ENCODE measurements at regions not wholly inside any gene's neighbourhood (a gene's known extent, or its start where the extent isn't known, plus 50 kb on each side); places are given as distances from the start of the nearest gene placed in this dataset.
"Not testable (repeated sequence)": the region's sequence is repeated elsewhere in the genome, so short reads cannot be mapped to it uniquely, and the experiment has no call there.

DNA sequence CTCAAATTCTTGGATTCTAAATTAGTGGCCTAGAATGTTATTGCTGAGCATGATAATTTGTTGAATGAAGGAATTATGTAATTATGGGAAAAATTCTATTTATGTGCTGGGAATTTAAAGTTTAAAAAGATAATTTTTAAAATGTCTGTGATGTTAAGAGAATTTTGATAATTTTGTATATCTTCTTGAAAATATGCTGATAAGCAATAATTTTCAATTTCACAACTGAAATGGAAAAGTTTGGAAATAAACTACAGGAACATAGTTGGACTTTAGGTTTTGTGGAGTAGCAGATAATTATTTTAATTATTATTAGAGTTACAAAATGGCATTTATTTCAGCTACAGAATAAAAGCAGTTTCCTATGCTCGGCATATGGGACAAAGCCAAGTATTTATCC, 268.5 kb upstream of the TPK1 start:
- no peak for DNase-seq (ENCODE audit: low spot score)

- not testable (repeated sequence) for DNase-seq (ENCODE audit: low spot score)
These were observed 266.3 kb upstream of the TPK1 start for GRCh38 chr7:145102199-145102598.

GRCh38 chr7:145092766-145093165, 256.9 kb upstream of the TPK1 start:
- no peak for DNase-seq (ENCODE audit: low spot score)

GRCh38 chr7:145088111-145088745, 252.4 kb upstream of the TPK1 start:
- no peak for DNase-seq (ENCODE audit: low spot score)

DNA sequence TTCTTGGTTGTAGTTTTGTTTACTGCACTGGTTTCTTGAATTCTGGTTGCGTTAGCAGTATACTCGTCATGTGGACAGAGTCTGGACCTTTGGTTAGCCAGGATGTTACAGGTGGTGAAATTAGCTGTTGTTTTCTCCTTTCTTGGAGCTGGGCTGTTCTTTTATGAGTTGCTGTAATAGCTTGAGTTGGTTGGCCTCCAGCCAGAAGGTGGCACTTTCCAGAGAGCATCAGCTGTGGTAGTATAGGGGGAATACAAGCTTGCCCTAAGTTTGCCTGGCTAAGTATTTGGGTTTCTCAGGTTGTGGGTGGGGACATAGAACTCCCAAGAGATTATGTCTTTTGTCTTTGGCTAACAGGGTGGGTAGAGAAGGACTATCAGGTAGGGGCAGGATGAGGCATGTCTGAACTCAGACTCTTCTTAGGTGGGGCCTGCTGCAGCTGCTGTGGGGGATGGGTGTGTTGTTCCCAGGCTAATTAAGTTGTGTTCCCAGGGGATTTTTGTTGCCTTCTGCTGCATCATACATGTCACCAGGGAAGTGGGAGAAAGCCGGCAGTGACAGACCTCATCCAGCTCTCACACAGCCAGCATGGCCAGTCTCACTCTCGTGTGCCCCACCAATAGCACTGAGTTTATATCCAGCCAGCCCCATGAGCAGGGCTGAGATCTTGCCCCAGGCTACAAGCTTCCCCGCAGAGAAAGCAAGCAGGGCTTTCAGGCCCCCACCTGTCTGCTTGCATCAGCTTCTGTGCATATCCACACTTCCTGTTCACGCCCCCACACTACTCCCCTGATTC, 246.7 kb upstream of the TPK1 start:
- DNase-seq (ENCODE audit: low spot score): no peak

GRCh38 chr7:145065473-145065872, 229.6 kb upstream of the TPK1 start:
- DNase-seq (ENCODE audit: low spot score): no peak

DNA sequence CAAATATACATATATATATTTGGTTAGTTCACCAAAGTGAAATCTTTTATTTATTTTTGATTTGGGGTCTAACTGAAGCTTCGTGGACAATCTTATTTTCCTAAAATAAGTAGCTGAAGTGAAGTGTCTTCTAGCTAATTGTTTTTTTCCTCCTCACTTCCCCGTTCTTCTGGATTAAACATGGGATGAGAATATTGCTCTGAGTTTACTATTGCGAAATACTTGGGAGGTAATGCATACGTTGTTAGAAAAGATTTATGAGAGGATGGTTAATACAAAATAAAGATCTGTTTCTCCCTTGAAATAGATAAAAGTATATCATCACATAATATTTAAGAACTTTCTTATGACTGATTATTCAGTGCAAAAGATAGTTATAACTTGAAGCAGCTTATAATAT, 228.3 kb upstream of the TPK1 start:
- no peak for DNase-seq (ENCODE audit: low spot score)

- no peak for DNase-seq (ENCODE audit: low spot score)
These were observed 217.9 kb upstream of the TPK1 start for GRCh38 chr7:145053781-145054180.

- DNase-seq (ENCODE audit: low spot score): no peak
These were observed 214.6 kb upstream of the TPK1 start for GRCh38 chr7:145050415-145050814.

GRCh38 chr7:145036604-145037405, 201.0 kb upstream of the TPK1 start:
- peak; percentile 49 for DNase-seq (ENCODE audit: low spot score)

- DNase-seq (ENCODE audit: low spot score): no peak
These were observed 195.3 kb upstream of the TPK1 start for GRCh38 chr7:145031162-145031561.

GRCh38 chr7:145030754-145031153, 194.9 kb upstream of the TPK1 start:
- DNase-seq (ENCODE audit: low spot score): no peak

GRCh38 chr7:145020454-145020853, 184.6 kb upstream of the TPK1 start:
- no peak for DNase-seq (ENCODE audit: low spot score)

GRCh38 chr7:145016068-145016467, 180.2 kb upstream of the TPK1 start:
- no peak for DNase-seq (ENCODE audit: low spot score)

GRCh38 chr7:145009876-145010275, 174.0 kb upstream of the TPK1 start:
- DNase-seq (ENCODE audit: low spot score): no peak

- no peak for DNase-seq (ENCODE audit: low spot score)
These were observed 169.7 kb upstream of the TPK1 start for GRCh38 chr7:145005601-145006000.

DNA sequence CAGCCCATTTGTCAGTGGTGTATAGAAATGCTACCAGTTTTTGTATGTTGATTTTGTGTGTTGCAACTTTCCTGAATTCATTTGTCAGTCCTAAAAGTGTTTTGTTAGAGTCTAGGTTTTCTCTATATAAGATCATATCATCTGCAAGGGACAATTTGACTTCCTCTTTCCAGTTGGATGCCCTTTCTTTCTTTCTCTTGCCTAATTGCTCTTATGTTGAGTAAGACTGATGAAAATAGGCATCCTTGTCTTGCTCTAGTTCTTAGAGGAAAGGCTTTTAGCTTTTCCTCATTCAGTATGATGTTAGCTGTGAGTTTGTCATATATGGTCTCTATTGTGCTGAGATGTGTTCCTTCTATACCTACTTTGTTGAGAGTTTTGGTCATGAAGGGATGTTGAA, 161.7 kb upstream of the TPK1 start:
- no peak for DNase-seq (ENCODE audit: low spot score)

- DNase-seq (ENCODE audit: low spot score): no peak
These were observed 159.6 kb upstream of the TPK1 start for GRCh38 chr7:144995495-144995894.

GRCh38 chr7:144991041-144991440, 155.2 kb upstream of the TPK1 start:
- no peak for DNase-seq (ENCODE audit: low spot score)

- DNase-seq (ENCODE audit: low spot score): no peak
These were observed 151.8 kb upstream of the TPK1 start for GRCh38 chr7:144987686-144988085.

DNA sequence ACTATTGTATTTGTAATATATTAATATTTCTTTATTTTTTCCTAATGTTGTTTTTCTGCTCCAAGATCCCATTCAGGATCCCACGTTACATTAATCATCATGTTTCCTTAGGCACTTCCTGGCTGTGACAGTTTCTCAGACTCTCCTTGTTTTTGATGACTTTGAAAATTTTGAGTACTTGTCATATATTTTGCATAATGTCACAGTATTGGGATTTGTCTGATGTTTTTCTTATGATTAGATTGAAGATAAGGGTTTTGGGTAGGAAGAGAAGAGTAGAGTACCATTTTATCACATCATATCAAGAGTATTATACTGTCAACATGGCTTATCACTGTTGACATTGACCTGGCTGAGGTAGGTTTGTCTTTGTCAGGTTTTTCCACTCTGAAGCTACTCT, 146.3 kb upstream of the TPK1 start:
- no peak for DNase-seq (ENCODE audit: low spot score)

DNA sequence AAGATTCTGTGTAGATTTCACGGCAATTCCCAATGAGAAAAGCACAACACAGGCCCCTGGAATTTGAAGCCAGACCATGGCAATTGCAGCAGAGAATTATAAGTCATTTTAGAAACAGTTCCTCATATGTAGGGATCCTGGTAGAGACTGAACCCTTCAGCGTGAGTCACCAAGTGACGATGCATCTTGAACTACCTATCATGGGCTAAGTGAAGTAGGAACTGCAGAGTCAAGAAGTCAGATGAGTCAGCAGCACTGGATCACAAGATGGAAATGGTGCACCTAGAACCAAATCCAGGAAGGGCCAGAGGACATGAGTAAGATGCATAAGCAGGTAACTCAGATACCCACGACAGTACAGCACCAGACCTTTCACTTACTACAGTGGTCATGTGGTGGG, 140.0 kb upstream of the TPK1 start:
- DNase-seq (ENCODE audit: low spot score): no peak

DNA sequence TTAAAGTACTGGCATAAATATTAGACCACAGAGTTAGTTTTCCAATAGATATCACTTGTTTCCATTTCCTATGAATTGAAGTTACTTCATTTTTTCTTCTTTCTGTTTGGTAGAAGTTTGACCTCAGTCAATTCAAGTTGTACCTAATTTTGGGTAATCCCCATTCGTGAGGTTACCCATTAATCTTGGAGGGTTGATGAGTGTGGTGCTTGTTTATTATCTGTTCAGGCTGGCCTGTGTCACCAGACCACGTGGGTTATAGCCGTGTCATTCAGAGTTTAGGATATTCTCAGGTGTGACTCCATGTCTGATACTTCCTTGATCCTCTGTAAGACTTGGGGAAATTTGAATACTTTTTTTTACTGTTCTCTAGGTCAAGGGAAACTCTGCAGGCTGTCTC, 133.9 kb upstream of the TPK1 start:
- no peak for DNase-seq (ENCODE audit: low spot score)

All from ecto neural progenitor cell (in vitro differentiated cells).